Lower lobe of right lung (tissue), 2 donors: ENCODE measurements at regions not wholly inside any gene's neighbourhood (a gene's known extent, or its start where the extent isn't known, plus 50 kb on each side); places are given as distances from the start of the nearest gene placed in this dataset.

ENCODE experiments used
- ATAC-seq, 2 donors: fragments of 200-7000 bp; cut with Tn5 transposase; one replicate each; pipeline ENCODE4 v1.9.1; 2020 to 2022; ENCODE audit warnings: mild to moderate bottlenecking in 2 of 2, moderate library complexity in 2 of 2
- DNase-seq: peaks from one replicate; pipeline ENCODE4 v3.0.0-alpha.2; 2020
- H3K27ac ChIP-seq: fragments of 200-600 bp; one replicate; pipeline ENCODE4 v1.8.0; 2022
- H3K27me3 ChIP-seq: fragments of 200-600 bp; one replicate; pipeline ENCODE4 v1.8.0; 2022; ENCODE audit warnings: low read depth
- H3K36me3 ChIP-seq: fragments of 200-600 bp; one replicate; pipeline ENCODE4 v1.8.0; 2022; ENCODE audit warnings: mild to moderate bottlenecking
- H3K4me1 ChIP-seq: fragments of 200-600 bp; one replicate; pipeline ENCODE4 v1.8.0; 2022
- H3K4me3 ChIP-seq: fragments of 200-600 bp; one replicate; pipeline ENCODE4 v1.8.0; 2022; ENCODE audit warnings: mild to moderate bottlenecking
- H3K9me3 ChIP-seq: fragments of 200-600 bp; one replicate; pipeline ENCODE4 v1.8.0; 2022
- CTCF ChIP-seq: fragments of 200-600 bp; IDR thresholded peaks from one replicate; pipeline ENCODE4 v1.8.0; 2022; ENCODE audit warnings: antibody characterized with exemption, mild to moderate bottlenecking
- intact Hi-C: fragments of 100-400 bp; cut with DNase I; formaldehyde crosslinking; loops from one replicate; pipeline ENCODE4 v1.11.0; 2022
- donor health status: DM: no; HTN: yes; CAD: no; lungs with severe emphysema.

- Histone ChIP-seq H3K27ac (no peak overlapping the region), H3K4me1 (no peaks in the 10 kb centered on the region), H3K4me3 (no peak overlapping the region), H3K36me3 (no peaks in the 10 kb centered on the region), H3K9me3 (no peaks in the 10 kb centered on the region), H3K27me3 (no peaks in the 10 kb centered on the region)
- DNase-seq (no peak), ATAC-seq (no peak)
- no peak for TF ChIP-seq CTCF
- intact Hi-C loops: no loop called here
Measured at GRCh38 chr7:119957335-119957734, 315.6 kb upstream of the KCND2 start.

- H3K9me3 ChIP-seq: no peaks in the 10 kb centered on the region
- H3K27ac ChIP-seq: no peak overlapping the region
- no peak overlapping the region for H3K4me3 ChIP-seq
- TF ChIP-seq CTCF: no peak
- no peaks in the 10 kb centered on the region for H3K4me1 ChIP-seq
- intact Hi-C loops: no loop called here
- no peaks in the 10 kb centered on the region for H3K27me3 ChIP-seq
- DNase-seq (no peak), ATAC-seq (no peak)
- no peaks in the 10 kb centered on the region for H3K36me3 ChIP-seq
Measured at GRCh38 chr7:119959811-119960210, 313.2 kb upstream of the KCND2 start.

GRCh38 chr7:119963654-119964053 lies 309.3 kb upstream of the KCND2 start:
- no peaks in the 10 kb centered on the region for H3K36me3 ChIP-seq
- DNase-seq (no peak), ATAC-seq (no peak)
- H3K9me3 ChIP-seq: no peaks in the 10 kb centered on the region
- no peaks in the 10 kb centered on the region for H3K27me3 ChIP-seq
- no peak overlapping the region for H3K4me3 ChIP-seq
- no peak overlapping the region for H3K27ac ChIP-seq
- intact Hi-C loops: no loop called here
- TF ChIP-seq CTCF: no peak
- H3K4me1 ChIP-seq: no peaks in the 10 kb centered on the region

GRCh38 chr7:119964065-119964464 lies 308.9 kb upstream of the KCND2 start:
- Histone ChIP-seq H3K36me3 (no peaks in the 10 kb centered on the region), H3K9me3 (no peaks in the 10 kb centered on the region), H3K4me1 (no peaks in the 10 kb centered on the region), H3K27ac (no peak overlapping the region), H3K4me3 (no peak overlapping the region), H3K27me3 (no peaks in the 10 kb centered on the region)
- intact Hi-C loops: no loop called here
- no peak for ATAC-seq
- TF ChIP-seq CTCF: no peak
- no peak for DNase-seq

- no peaks in the 10 kb centered on the region for H3K36me3 ChIP-seq
- TF ChIP-seq CTCF: no peak
- no peak for DNase-seq
- H3K27me3 ChIP-seq: no peaks in the 10 kb centered on the region
- no peak overlapping the region for H3K27ac ChIP-seq
- H3K9me3 ChIP-seq: no peaks in the 10 kb centered on the region
- intact Hi-C loops: no loop called here
- H3K4me1 ChIP-seq: no peaks in the 10 kb centered on the region
- no peak overlapping the region for H3K4me3 ChIP-seq
- ATAC-seq: no peak
Measured at GRCh38 chr7:119964788-119965542, 308.0 kb upstream of the KCND2 start.
